Gastrocnemius medialis (tissue), 4 donors: ENCODE measurements at regions not wholly inside any gene's neighbourhood (a gene's known extent, or its start where the extent isn't known, plus 50 kb on each side); places are given as distances from the start of the nearest gene placed in this dataset.

ENCODE experiments used
- CTCF ChIP-seq, 5 experiments: fragments of 450-650 bp in 3 of 5; fragments of 200-600 bp in 2 of 5; sonication (generic) in 2 of 5; IDR thresholded peaks in 4 of 5; conservative IDR thresholded peaks in 1 of 5; 1 replicate in 4 of 5; 2 replicates in 1 of 5; pipeline ENCODE4 v1.5.1; 2016 to 2019; ENCODE audit warnings: antibody characterized with exemption in 5 of 5, mild to moderate bottlenecking in 3 of 5, moderate library complexity in 3 of 5
- POLR2A ChIP-seq, 2 donors: fragments of 450-650 bp; IDR thresholded peaks; one replicate each; pipeline ENCODE4 v1.6.1; 2017; ENCODE audit warnings: antibody characterized with exemption in 2 of 2, mild to moderate bottlenecking in 2 of 2, moderate library complexity in 2 of 2

GRCh38 chr13:70353096-70353495 is 244.8 kb upstream of the KLHL1 start:
- TF ChIP-seq POLR2A (IDR thresholded peaks at IDR 0.05) (no peak), CTCF (IDR thresholded peaks at IDR 0.05 in 4 of 5, conservative IDR thresholded peaks at IDR 0.05 in 1 of 5) (no peak)
